Hepatocyte (in vitro differentiated cells): ENCODE measurements at regions not wholly inside any gene's neighbourhood (a gene's known extent, or its start where the extent isn't known, plus 50 kb on each side); places are given as distances from the start of the nearest gene placed in this dataset.
"Not testable (repeated sequence)": the region's sequence is repeated elsewhere in the genome, so short reads cannot be mapped to it uniquely, and the experiment has no call there.

Source experiments
- DNase-seq: peaks from one replicate; pipeline ENCODE4 v3.0.0-alpha.2; 2016; ENCODE audit warnings: low spot score
- H2AFZ ChIP-seq: fragments of 200-600 bp; sonication (generic); 2 replicates; pipeline ENCODE4 v1.6.0; 2016; ENCODE audit warnings: antibody characterized with exemption, mild to moderate bottlenecking
- H3K27ac ChIP-seq: fragments of 200-600 bp; sonication (generic); 2 replicates; pipeline ENCODE4 v1.5.1; 2016; ENCODE audit warnings: mild to moderate bottlenecking
- H3K27me3 ChIP-seq: fragments of 200-600 bp; sonication (generic); 2 replicates; pipeline ENCODE4 v1.6.1; 2016
- H3K36me3 ChIP-seq: fragments of 200-600 bp; sonication (generic); replicated peaks from 2 replicates; pipeline ENCODE4 v1.5.1; 2016; ENCODE audit warnings: low read depth; ENCODE audit not compliant: insufficient read depth
- H3K4me1 ChIP-seq: fragments of 200-600 bp; sonication (generic); 2 replicates; pipeline ENCODE4 v1.5.1; 2016; ENCODE audit warnings: mild to moderate bottlenecking, moderate library complexity; ENCODE audit not compliant: insufficient read depth
- H3K4me2 ChIP-seq: fragments of 200-600 bp; sonication (generic); 2 replicates; pipeline ENCODE4 v1.6.0; 2016
- H3K4me3 ChIP-seq: fragments of 200-600 bp; sonication (generic); 2 replicates; pipeline ENCODE4 v1.5.1; 2016; ENCODE audit warnings: mild to moderate bottlenecking
- H3K79me2 ChIP-seq: fragments of 200-600 bp; sonication (generic); 2 replicates; pipeline ENCODE4 v1.6.0; 2017; ENCODE audit warnings: mild to moderate bottlenecking
- H3K9me2 ChIP-seq: fragments of 200-600 bp; sonication (generic); replicated peaks from 2 replicates; pipeline ENCODE4 v1.6.0; 2017; ENCODE audit warnings: mild to moderate bottlenecking; ENCODE audit not compliant: insufficient read depth
- H3K9me3 ChIP-seq: fragments of 200-600 bp; sonication (generic); 2 replicates; pipeline ENCODE4 v1.5.1; 2016; ENCODE audit warnings: low read depth, mild to moderate bottlenecking
- H4K20me1 ChIP-seq: fragments of 200-600 bp; sonication (generic); 2 replicates; pipeline ENCODE4 v1.6.0; 2016; ENCODE audit warnings: mild to moderate bottlenecking; ENCODE audit not compliant: insufficient read depth, poor library complexity, severe bottlenecking
- EZH2 ChIP-seq: fragments of 200-600 bp; sonication (generic); IDR thresholded peaks from 2 replicates; pipeline ENCODE4 v1.6.1; 2016; ENCODE audit warnings: antibody characterized with exemption, mild to moderate bottlenecking, borderline replicate concordance
- EZH2phosphoT487 ChIP-seq: fragments of 200-600 bp; sonication (generic); IDR thresholded peaks from one replicate; pipeline ENCODE4 v1.6.1; 2018; ENCODE audit warnings: antibody characterized with exemption, mild to moderate bottlenecking, low read depth, moderate library complexity; ENCODE audit not compliant: unreplicated experiment, severe bottlenecking
- WGBS: methylation state at CpG from one replicate; pipeline ENCODE4 v1.1.6; 2016; ENCODE audit warnings: low lambda C conversion rate; ENCODE audit errors: missing lambda C conversion rate; 5-methylcytosine and 5-hydroxymethylcytosine counted together
- TF ChIP-seq, protein P1 (sequence below): fragments of 200-600 bp; sonication (generic); IDR thresholded peaks from 2 replicates; pipeline ENCODE4 v1.5.1; 2016; ENCODE audit warnings: antibody characterized with exemption, mild to moderate bottlenecking; ENCODE audit not compliant: poor library complexity

GRCh38 chr10:34041871-34042270 is 707.4 kb upstream of the NRP1 start:
- no peak overlapping the region for H2AFZ ChIP-seq
- no peaks in the 10 kb centered on the region for H3K36me3 ChIP-seq
- H3K27ac ChIP-seq, result no peak overlapping the region
- H3K4me1 ChIP-seq, result no peaks in the 10 kb centered on the region
- WGBS, result 100% methylated on average over 4 of the region's 4 CpGs
- H4K20me1 ChIP-seq, result no peaks in the 10 kb centered on the region
- H3K79me2 ChIP-seq, result no peaks in the 10 kb centered on the region
- no peaks in the 10 kb centered on the region for H3K9me3 ChIP-seq
- no peak overlapping the region for H3K4me3 ChIP-seq
- no peaks in the 10 kb centered on the region for H3K9me2 ChIP-seq
- no peak overlapping the region for H3K4me2 ChIP-seq
- no peak for DNase-seq
- no peaks in the 10 kb centered on the region for H3K27me3 ChIP-seq
- TF ChIP-seq EZH2phosphoT487 (no peak), EZH2 (no peak)
- TF ChIP-seq, protein P1, sequence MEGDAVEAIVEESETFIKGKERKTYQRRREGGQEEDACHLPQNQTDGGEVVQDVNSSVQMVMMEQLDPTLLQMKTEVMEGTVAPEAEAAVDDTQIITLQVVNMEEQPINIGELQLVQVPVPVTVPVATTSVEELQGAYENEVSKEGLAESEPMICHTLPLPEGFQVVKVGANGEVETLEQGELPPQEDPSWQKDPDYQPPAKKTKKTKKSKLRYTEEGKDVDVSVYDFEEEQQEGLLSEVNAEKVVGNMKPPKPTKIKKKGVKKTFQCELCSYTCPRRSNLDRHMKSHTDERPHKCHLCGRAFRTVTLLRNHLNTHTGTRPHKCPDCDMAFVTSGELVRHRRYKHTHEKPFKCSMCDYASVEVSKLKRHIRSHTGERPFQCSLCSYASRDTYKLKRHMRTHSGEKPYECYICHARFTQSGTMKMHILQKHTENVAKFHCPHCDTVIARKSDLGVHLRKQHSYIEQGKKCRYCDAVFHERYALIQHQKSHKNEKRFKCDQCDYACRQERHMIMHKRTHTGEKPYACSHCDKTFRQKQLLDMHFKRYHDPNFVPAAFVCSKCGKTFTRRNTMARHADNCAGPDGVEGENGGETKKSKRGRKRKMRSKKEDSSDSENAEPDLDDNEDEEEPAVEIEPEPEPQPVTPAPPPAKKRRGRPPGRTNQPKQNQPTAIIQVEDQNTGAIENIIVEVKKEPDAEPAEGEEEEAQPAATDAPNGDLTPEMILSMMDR, result no peak

GRCh38 chr10:34037499-34037898 is 703.0 kb upstream of the NRP1 start:
- H3K27me3 ChIP-seq, result no peaks in the 10 kb centered on the region

DNA sequence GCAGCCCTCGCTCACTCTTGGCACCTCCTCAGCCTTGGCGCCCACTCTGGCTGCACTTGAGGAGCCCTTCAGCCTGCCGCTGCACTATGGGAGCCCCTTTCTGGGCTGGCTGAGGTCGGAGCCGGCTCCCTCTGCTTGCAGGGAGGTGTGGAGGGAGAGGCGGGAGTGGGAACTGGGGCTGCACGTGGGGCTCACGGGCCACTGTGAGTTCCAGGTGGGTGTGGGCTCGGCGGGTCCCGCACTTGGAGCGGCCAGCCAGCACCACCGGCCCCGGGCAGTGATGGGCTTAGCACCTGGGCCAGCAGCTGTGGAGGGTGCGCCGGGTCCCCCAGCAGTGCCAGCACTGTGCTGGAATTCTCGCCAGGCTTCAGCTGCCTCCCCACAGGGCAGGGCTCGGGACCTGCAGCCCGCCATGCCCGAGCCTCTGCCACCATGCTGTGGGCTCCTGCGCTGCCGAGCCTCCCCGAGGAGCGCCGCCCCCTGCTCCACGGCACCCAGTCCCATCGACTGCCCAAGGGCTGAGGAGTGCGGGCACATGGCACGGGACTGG is 700.8 kb upstream of the NRP1 start:
- not testable (repeated sequence) for DNase-seq, H3K36me3 ChIP-seq, H3K27me3 ChIP-seq, H3K4me1 ChIP-seq, H3K79me2 ChIP-seq, H2AFZ ChIP-seq, H4K20me1 ChIP-seq, H3K4me3 ChIP-seq, H3K9me2 ChIP-seq, H3K27ac ChIP-seq, H3K9me3 ChIP-seq, H3K4me2 ChIP-seq
- WGBS, result 98% methylated on average over 26 of the region's 29 CpGs

More at GRCh38 chr10:34037499-34037898, 703.0 kb upstream of the NRP1 start:
- no peaks in the 10 kb centered on the region for H3K36me3 ChIP-seq
- no peaks in the 10 kb centered on the region for H3K4me1 ChIP-seq
- H3K27ac ChIP-seq, result no peak overlapping the region
- H3K4me3 ChIP-seq, result no peak overlapping the region
- no peak for DNase-seq
- no peaks in the 10 kb centered on the region for H3K9me3 ChIP-seq
- no peak overlapping the region for H3K4me2 ChIP-seq
- H3K9me2 ChIP-seq, result no peaks in the 10 kb centered on the region
- no peak overlapping the region for H2AFZ ChIP-seq
- H3K79me2 ChIP-seq, result no peaks in the 10 kb centered on the region
- TF ChIP-seq, protein P1, result no peak
- WGBS, result 86% methylated on average over 3 of the region's 3 CpGs
- no peaks in the 10 kb centered on the region for H4K20me1 ChIP-seq

- H3K9me2 ChIP-seq, result no peaks in the 10 kb centered on the region
- H3K27ac ChIP-seq, result no peak overlapping the region
- no peak overlapping the region for H3K4me3 ChIP-seq
- H4K20me1 ChIP-seq, result no peaks in the 10 kb centered on the region
- no peaks in the 10 kb centered on the region for H3K79me2 ChIP-seq
- no peaks in the 10 kb centered on the region for H3K36me3 ChIP-seq
- no peaks in the 10 kb centered on the region for H3K4me1 ChIP-seq
- H3K9me3 ChIP-seq, result no peaks in the 10 kb centered on the region
- H3K4me2 ChIP-seq, result no peak overlapping the region
- no peak overlapping the region for H2AFZ ChIP-seq
- no peaks in the 10 kb centered on the region for H3K27me3 ChIP-seq
- 95% methylated on average over 5 of the region's 5 CpGs for WGBS
- TF ChIP-seq, protein P1, result no peak
- TF ChIP-seq EZH2 (no peak), EZH2phosphoT487 (no peak)
- no peak for DNase-seq
Measured at GRCh38 chr10:34033078-34033477, 698.6 kb upstream of the NRP1 start.
